DND-41 (cell line): ENCODE measurements at regions not wholly inside any gene's neighbourhood (a gene's known extent, or its start where the extent isn't known, plus 50 kb on each side); places are given as distances from the start of the nearest gene placed in this dataset.
"Not testable (repeated sequence)": the region's sequence is repeated elsewhere in the genome, so short reads cannot be mapped to it uniquely, and the experiment has no call there.

Experiments
- EZH2 ChIP-seq: IDR thresholded peaks from 3 replicates; pipeline ENCODE4 v1.6.1; 2012; ENCODE audit warnings: borderline replicate concordance, low read depth, mild to moderate bottlenecking, moderate library complexity, low read length, inconsistent platforms; ENCODE audit not compliant: severe bottlenecking
- TF ChIP-seq, protein P1 (sequence below): IDR thresholded peaks from 2 replicates; pipeline ENCODE4 v1.5.1; 2012; ENCODE audit warnings: borderline replicate concordance, low read length, moderate library complexity, mild to moderate bottlenecking; ENCODE audit not compliant: poor library complexity, severe bottlenecking; ENCODE audit errors: extremely low read depth

DNA sequence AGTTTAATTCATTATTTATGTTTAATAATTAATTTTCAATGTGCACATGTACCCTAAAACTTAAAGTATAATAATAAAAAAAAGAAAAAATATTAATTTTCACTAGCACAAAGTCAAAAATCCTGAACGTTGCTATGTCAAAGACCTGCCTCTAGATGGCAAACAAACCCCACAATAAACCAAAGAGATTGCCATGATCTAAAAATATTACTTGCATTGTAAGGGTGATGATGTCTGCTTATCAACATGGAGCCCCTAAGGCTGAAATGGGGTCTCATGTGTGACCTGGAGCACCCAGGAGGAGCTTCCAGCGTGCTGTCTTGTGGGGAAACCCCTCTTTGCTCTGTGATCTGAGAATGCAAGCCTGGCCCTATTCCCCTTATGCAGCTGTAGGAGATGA, 1259.3 kb downstream of the RPIA start:
- TF ChIP-seq, protein P1, sequence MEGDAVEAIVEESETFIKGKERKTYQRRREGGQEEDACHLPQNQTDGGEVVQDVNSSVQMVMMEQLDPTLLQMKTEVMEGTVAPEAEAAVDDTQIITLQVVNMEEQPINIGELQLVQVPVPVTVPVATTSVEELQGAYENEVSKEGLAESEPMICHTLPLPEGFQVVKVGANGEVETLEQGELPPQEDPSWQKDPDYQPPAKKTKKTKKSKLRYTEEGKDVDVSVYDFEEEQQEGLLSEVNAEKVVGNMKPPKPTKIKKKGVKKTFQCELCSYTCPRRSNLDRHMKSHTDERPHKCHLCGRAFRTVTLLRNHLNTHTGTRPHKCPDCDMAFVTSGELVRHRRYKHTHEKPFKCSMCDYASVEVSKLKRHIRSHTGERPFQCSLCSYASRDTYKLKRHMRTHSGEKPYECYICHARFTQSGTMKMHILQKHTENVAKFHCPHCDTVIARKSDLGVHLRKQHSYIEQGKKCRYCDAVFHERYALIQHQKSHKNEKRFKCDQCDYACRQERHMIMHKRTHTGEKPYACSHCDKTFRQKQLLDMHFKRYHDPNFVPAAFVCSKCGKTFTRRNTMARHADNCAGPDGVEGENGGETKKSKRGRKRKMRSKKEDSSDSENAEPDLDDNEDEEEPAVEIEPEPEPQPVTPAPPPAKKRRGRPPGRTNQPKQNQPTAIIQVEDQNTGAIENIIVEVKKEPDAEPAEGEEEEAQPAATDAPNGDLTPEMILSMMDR = not testable (repeated sequence)
- not testable (repeated sequence) for TF ChIP-seq EZH2
